GM23248 (cell line): ENCODE measurements at regions not wholly inside any gene's neighbourhood (a gene's known extent, or its start where the extent isn't known, plus 50 kb on each side); places are given as distances from the start of the nearest gene placed in this dataset.

ENCODE experiments used
- DNase-seq: peaks from one replicate; pipeline ENCODE4 v3.0.0-alpha.2; 2015
- H2AFZ ChIP-seq: fragments of 200-600 bp; sonication (generic); 2 replicates; pipeline ENCODE4 v1.6.1; 2016; ENCODE audit warnings: antibody characterized with exemption
- H3F3A ChIP-seq: fragments of 200-600 bp; sonication (generic); 2 replicates; pipeline ENCODE4 v1.6.1; 2016; ENCODE audit warnings: mild to moderate bottlenecking, antibody characterized with exemption, mixed run types; ENCODE audit not compliant: insufficient read depth
- H3K27ac ChIP-seq: fragments of 200-600 bp; sonication (generic); 2 replicates; pipeline ENCODE4 v1.5.1; 2016; ENCODE audit warnings: mild to moderate bottlenecking
- H3K27me3 ChIP-seq: fragments of 200-600 bp; sonication (generic); replicated peaks from 2 replicates; pipeline ENCODE4 v1.6.1; 2016; ENCODE audit warnings: mild to moderate bottlenecking; ENCODE audit not compliant: insufficient read depth
- H3K36me3 ChIP-seq: fragments of 200-600 bp; sonication (generic); 2 replicates; pipeline ENCODE4 v1.6.1; 2016; ENCODE audit warnings: low read depth, mild to moderate bottlenecking
- H3K4me1 ChIP-seq: fragments of 200-600 bp; sonication (generic); 2 replicates; pipeline ENCODE4 v1.6.1; 2016; ENCODE audit warnings: mild to moderate bottlenecking; ENCODE audit not compliant: insufficient read depth
- H3K4me2 ChIP-seq: fragments of 200-600 bp; sonication (generic); one replicate; pipeline ENCODE4 v1.6.1; 2016; ENCODE audit warnings: mild to moderate bottlenecking; ENCODE audit not compliant: unreplicated experiment
- H3K4me3 ChIP-seq: fragments of 200-600 bp; sonication (generic); 2 replicates; pipeline ENCODE4 v1.5.1; 2016; ENCODE audit warnings: mild to moderate bottlenecking
- H3K79me2 ChIP-seq: fragments of 200-600 bp; sonication (generic); 2 replicates; pipeline ENCODE4 v1.6.1; 2016; ENCODE audit warnings: mild to moderate bottlenecking; ENCODE audit not compliant: insufficient read depth
- H3K9ac ChIP-seq: fragments of 200-600 bp; sonication (generic); 2 replicates; pipeline ENCODE4 v1.6.1; 2016; ENCODE audit warnings: mild to moderate bottlenecking
- H3K9me2 ChIP-seq: fragments of 200-600 bp; sonication (generic); 2 replicates; pipeline ENCODE4 v1.6.1; 2016; ENCODE audit warnings: mixed run types, mild to moderate bottlenecking, moderate library complexity; ENCODE audit not compliant: insufficient read depth
- H3K9me3 ChIP-seq: fragments of 200-600 bp; sonication (generic); one replicate; pipeline ENCODE4 v1.6.1; 2017; ENCODE audit warnings: low read depth
- H4K20me1 ChIP-seq: fragments of 200-600 bp; sonication (generic); 2 replicates; pipeline ENCODE4 v1.6.0; 2016; ENCODE audit not compliant: insufficient read depth
- EZH2 ChIP-seq: fragments of 200-600 bp; sonication (generic); IDR thresholded peaks from 2 replicates; pipeline ENCODE4 v1.6.1; 2018; ENCODE audit warnings: antibody characterized with exemption, mild to moderate bottlenecking; ENCODE audit not compliant: insufficient read depth, poor library complexity, severe bottlenecking
- EZH2phosphoT487 ChIP-seq: fragments of 200-600 bp; sonication (generic); IDR thresholded peaks from 2 replicates; pipeline ENCODE4 v1.6.1; 2018; ENCODE audit warnings: antibody characterized with exemption, moderate library complexity, mild to moderate bottlenecking, low read depth; ENCODE audit not compliant: insufficient read depth
- WGBS, 2 experiments: methylation state at CpG; one replicate each; pipeline ENCODE4 v1.1.6; 2015 to 2017; ENCODE audit warnings: low lambda C conversion rate in 2 of 2, low coverage in 1 of 2; ENCODE audit errors: missing lambda C conversion rate in 2 of 2; 5-methylcytosine and 5-hydroxymethylcytosine counted together
- in situ Hi-C: fragments of 300-500 bp; cut with MboI; formaldehyde crosslinking; loops from 2 replicates; pipeline ENCODE4 v1.15.0; 2020

- Histone ChIP-seq H3K27me3 (no peaks in the 10 kb centered on the region), H3K79me2 (no peaks in the 10 kb centered on the region), H3K9ac (no peak overlapping the region), H3F3A (no peaks in the 10 kb centered on the region), H3K36me3 (no peaks in the 10 kb centered on the region), H3K27ac (no peak overlapping the region), H3K4me2 (no peak overlapping the region), H4K20me1 (no peaks in the 10 kb centered on the region), H2AFZ (no peak overlapping the region), H3K9me2 (no peaks in the 10 kb centered on the region), H3K4me3 (no peak overlapping the region), H3K4me1 (no peaks in the 10 kb centered on the region), H3K9me3 (no peaks in the 10 kb centered on the region)
- in situ Hi-C loops, result no loop called here
- TF ChIP-seq EZH2phosphoT487, result no peak
- no peak for TF ChIP-seq EZH2
- WGBS, 2 experiments, result 46 to 49% methylated on average over 5 of the region's 5 CpGs
- peak; percentile 51 for DNase-seq
Measured at GRCh38 chr1:218642033-218642948, 297.2 kb downstream of the TGFB2 start.

- Histone ChIP-seq H3K79me2 (no peaks in the 10 kb centered on the region), H3K27ac (no peak overlapping the region), H3F3A (no peaks in the 10 kb centered on the region), H3K4me2 (no peak overlapping the region), H3K9ac (no peak overlapping the region), H3K36me3 (no peaks in the 10 kb centered on the region), H3K4me1 (no peaks in the 10 kb centered on the region), H3K4me3 (no peak overlapping the region), H4K20me1 (no peaks in the 10 kb centered on the region), H3K27me3 (no peaks in the 10 kb centered on the region), H3K9me2 (no peaks in the 10 kb centered on the region), H2AFZ (no peak overlapping the region), H3K9me3 (no peaks in the 10 kb centered on the region)
- WGBS, 2 experiments, result 86 to 87% methylated on average over 2 to 4 of the region's 4 CpGs
- no peak for DNase-seq
- in situ Hi-C loops, result no loop called here
- TF ChIP-seq EZH2phosphoT487 (no peak), EZH2 (no peak)
Measured at GRCh38 chr1:218643281-218643680, 298.1 kb downstream of the TGFB2 start.

GRCh38 chr1:218643926-218644325 lies 298.8 kb downstream of the TGFB2 start:
- no peak overlapping the region for H3K27ac ChIP-seq

GRCh38 chr1:218646288-218646687 lies 301.2 kb downstream of the TGFB2 start:
- in situ Hi-C loops, result no loop called here
- no peaks in the 10 kb centered on the region for H3F3A ChIP-seq
- WGBS, 2 experiments, result 65 to 70% methylated on average over 4 of the region's 4 CpGs

More at GRCh38 chr1:218643926-218644325, 298.8 kb downstream of the TGFB2 start:
- Histone ChIP-seq H3K4me2 (no peak overlapping the region), H3K27me3 (no peaks in the 10 kb centered on the region), H2AFZ (no peak overlapping the region), H3K36me3 (no peaks in the 10 kb centered on the region), H3K79me2 (no peaks in the 10 kb centered on the region), H3K4me3 (no peak overlapping the region), H3K9me2 (no peaks in the 10 kb centered on the region), H3K9me3 (no peaks in the 10 kb centered on the region), H4K20me1 (no peaks in the 10 kb centered on the region), H3K9ac (no peak overlapping the region), H3K4me1 (no peaks in the 10 kb centered on the region), H3F3A (no peaks in the 10 kb centered on the region)
- DNase-seq, result no peak
- TF ChIP-seq EZH2 (no peak), EZH2phosphoT487 (no peak)
- in situ Hi-C loops, result no loop called here
- WGBS, 2 experiments, result 63 to 69% methylated on average over 2 of the region's 2 CpGs

More at GRCh38 chr1:218646288-218646687, 301.2 kb downstream of the TGFB2 start:
- H4K20me1 ChIP-seq, result no peaks in the 10 kb centered on the region
- H3K9me3 ChIP-seq, result no peaks in the 10 kb centered on the region
- no peaks in the 10 kb centered on the region for H3K4me1 ChIP-seq
- TF ChIP-seq EZH2, result no peak
- H3K9me2 ChIP-seq, result no peaks in the 10 kb centered on the region
- no peak overlapping the region for H3K27ac ChIP-seq
- no peak overlapping the region for H3K4me2 ChIP-seq
- no peaks in the 10 kb centered on the region for H3K27me3 ChIP-seq
- no peak overlapping the region for H3K4me3 ChIP-seq
- H3K9ac ChIP-seq, result no peak overlapping the region
- H3K36me3 ChIP-seq, result no peaks in the 10 kb centered on the region
- H2AFZ ChIP-seq, result no peak overlapping the region
- DNase-seq, result no peak
- H3K79me2 ChIP-seq, result no peaks in the 10 kb centered on the region
